ENCODE measurements at regions not wholly inside any gene's neighbourhood (a gene's known extent, or its start where the extent isn't known, plus 50 kb on each side); places are given as distances from the start of the nearest gene placed in this dataset.

GRCh38 chr18:55845221-55845620 is 257.2 kb upstream of the TCF4 start:
- Histone ChIP-seq H2BK5ac (ENCODE audit: insufficient read length, low read length) (no peak overlapping the region), H3K9me3 (ENCODE audit: control insufficient read depth, low read depth, low read length) (no peaks in the 10 kb centered on the region), H3T11ph (ENCODE audit: low read length) (no peak overlapping the region), H2BK20ac (ENCODE audit: low read depth, low read length, poor library complexity, severe bottlenecking) (no peak overlapping the region), H3K4me2 (ENCODE audit: insufficient read depth, insufficient read length, low read length) (no peak overlapping the region), H3K14ac (ENCODE audit: insufficient read depth, low read length) (no peak overlapping the region), H3K79me1 (ENCODE audit: insufficient read depth, low read depth, low read length, poor library complexity, severe bottlenecking) (no peaks in the 10 kb centered on the region), H3K4ac (ENCODE audit: low read depth, low read length) (no peak overlapping the region), H2BK120ac (ENCODE audit: low read depth, low read length, poor library complexity, severe bottlenecking) (no peak overlapping the region), H3K23me2 (ENCODE audit: insufficient read length, low read depth, low read length, poor library complexity, severe bottlenecking) (no peaks in the 10 kb centered on the region), H3K18ac (ENCODE audit: insufficient read length, low read depth, low read length) (no peak overlapping the region), H3K79me2 (ENCODE audit: insufficient read depth, low read length) (no peaks in the 10 kb centered on the region), H3K23ac (ENCODE audit: insufficient read length, low read depth, low read length) (no peak overlapping the region), H3K9ac (ENCODE audit: extremely low read depth, insufficient read length, low read length) (no peak overlapping the region), H4K20me1 (ENCODE audit: control insufficient read depth, insufficient read depth, insufficient read length) (no peaks in the 10 kb centered on the region), H2AFZ (ENCODE audit: low read length) (no peak overlapping the region), H2BK12ac (ENCODE audit: insufficient read length, low read depth, low read length) (no peak overlapping the region), H4K8ac (replicated peaks; ENCODE audit: insufficient read length, low read depth, low read length) (no peak overlapping the region), H4K91ac (ENCODE audit: insufficient read length, low read depth, low read length) (no peak overlapping the region), H2AK5ac (ENCODE audit: insufficient read length, low read length) (no peak overlapping the region), H3K56ac (ENCODE audit: insufficient read length, low read depth, low read length) (no peak overlapping the region), H2BK15ac (ENCODE audit: low read depth, low read length) (no peak overlapping the region), H3K27ac (ENCODE audit: insufficient read length, low read depth, low read length) (no peak overlapping the region), H3K4me1 (ENCODE audit: insufficient read depth, low read length) (no peaks in the 10 kb centered on the region), H4K5ac (ENCODE audit: insufficient read length, low read depth, low read length) (no peak overlapping the region), H3K27me3 (ENCODE audit: insufficient read depth, low read length) (no peaks in the 10 kb centered on the region)
- H3K36me3 Mint-ChIP-seq (ENCODE audit: insufficient read depth in 1 of 3, low read depth in 3 of 3) = peaks cover 2 to 4% (median 4%) of the 10 kb centered on the region in 3 experiments; a peak in 4 of 7 replicates
- peaks cover 0 to 4% of the 10 kb centered on the region in 2 experiments; a peak in 2 of 5 replicates for H3K9me3 Mint-ChIP-seq
- TF ChIP-seq, protein P1, sequence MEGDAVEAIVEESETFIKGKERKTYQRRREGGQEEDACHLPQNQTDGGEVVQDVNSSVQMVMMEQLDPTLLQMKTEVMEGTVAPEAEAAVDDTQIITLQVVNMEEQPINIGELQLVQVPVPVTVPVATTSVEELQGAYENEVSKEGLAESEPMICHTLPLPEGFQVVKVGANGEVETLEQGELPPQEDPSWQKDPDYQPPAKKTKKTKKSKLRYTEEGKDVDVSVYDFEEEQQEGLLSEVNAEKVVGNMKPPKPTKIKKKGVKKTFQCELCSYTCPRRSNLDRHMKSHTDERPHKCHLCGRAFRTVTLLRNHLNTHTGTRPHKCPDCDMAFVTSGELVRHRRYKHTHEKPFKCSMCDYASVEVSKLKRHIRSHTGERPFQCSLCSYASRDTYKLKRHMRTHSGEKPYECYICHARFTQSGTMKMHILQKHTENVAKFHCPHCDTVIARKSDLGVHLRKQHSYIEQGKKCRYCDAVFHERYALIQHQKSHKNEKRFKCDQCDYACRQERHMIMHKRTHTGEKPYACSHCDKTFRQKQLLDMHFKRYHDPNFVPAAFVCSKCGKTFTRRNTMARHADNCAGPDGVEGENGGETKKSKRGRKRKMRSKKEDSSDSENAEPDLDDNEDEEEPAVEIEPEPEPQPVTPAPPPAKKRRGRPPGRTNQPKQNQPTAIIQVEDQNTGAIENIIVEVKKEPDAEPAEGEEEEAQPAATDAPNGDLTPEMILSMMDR (conservative IDR thresholded peaks at IDR 0.05) = no peak
- WGBS (ENCODE audit: extremely low coverage, insufficient read length, low lambda C conversion rate) = no CpG with 5 or more reads among the region's 4 CpGs
- no peaks in the 10 kb centered on the region for H3K27me3 Mint-ChIP-seq (ENCODE audit: low read depth)
- 0 out of 7 replicates have a peak overlapping the region, but pooled peaks of 1 of the 3 experiments have one; percentile 53 for H3K27ac Mint-ChIP-seq
- no peak for DNase-seq
- H3K4me3 Mint-ChIP-seq = no peak overlapping the region
- peaks cover 0 to 4% of the 10 kb centered on the region in 2 experiments; a peak in 1 of 4 replicates for H3K4me1 Mint-ChIP-seq
